WTC11 (cell line): ENCODE measurements at regions not wholly inside any gene's neighbourhood (a gene's known extent, or its start where the extent isn't known, plus 50 kb on each side); places are given as distances from the start of the nearest gene placed in this dataset.
A peak's percentile ranks its signal among the peaks of the same experiment; 100 is the strongest.

ENCODE experiments used
- ATAC-seq: fragments of 200-7000 bp; cut with Tn5 transposase; 2 replicates; pipeline ENCODE4 v1.10.0; 2021; ENCODE audit warnings: mild to moderate bottlenecking, moderate library complexity
- CTCF ChIA-PET: fragments of 300-600 bp; sonication (Branson Sonifier 250); formaldehyde crosslinking; loops from one replicate; lab custom pipeline; 2021; ENCODE audit warnings: antibody characterized with exemption; lab: Charles Lee
- POLR2A ChIA-PET: fragments of 350-600 bp; sonication (Branson Sonifier 250); formaldehyde crosslinking; loops from one replicate; lab custom pipeline; 2021; ENCODE audit warnings: antibody characterized with exemption; lab: Charles Lee
- DNase-seq: peaks from one replicate; pipeline ENCODE4 v3.0.0; 2021; ENCODE audit warnings: low spot score
- H3K27ac Mint-ChIP-seq: 2 replicates; pipeline ENCODE4 v1.8.0; 2021; ENCODE audit warnings: mixed read lengths
- H3K27me3 Mint-ChIP-seq: 2 replicates; pipeline ENCODE4 v1.8.0; 2021; ENCODE audit warnings: low read depth, mild to moderate bottlenecking, moderate library complexity, mixed read lengths
- H3K36me3 Mint-ChIP-seq: 2 replicates; pipeline ENCODE4 v1.8.0; 2021; ENCODE audit warnings: mixed read lengths
- H3K4me1 Mint-ChIP-seq: 2 replicates; pipeline ENCODE4 v1.8.0; 2022; ENCODE audit warnings: mixed read lengths
- H3K4me3 Mint-ChIP-seq: 2 replicates; pipeline ENCODE4 v1.8.0; 2021; ENCODE audit warnings: mild to moderate bottlenecking, moderate library complexity, mixed read lengths
- H3K9me3 Mint-ChIP-seq: 2 replicates; pipeline ENCODE4 v1.8.0; 2021; ENCODE audit warnings: mixed read lengths
- CBFB ChIP-seq: sonication (generic); formaldehyde crosslinking; IDR thresholded peaks from 2 replicates; pipeline ENCODE4 v1.8.1; 2022; ENCODE audit warnings: mild to moderate bottlenecking, low read depth, missing genetic modification reagents
- ESRRA ChIP-seq: sonication (generic); formaldehyde crosslinking; IDR thresholded peaks from 2 replicates; pipeline ENCODE4 v1.8.1; 2022; ENCODE audit warnings: mild to moderate bottlenecking, missing genetic modification reagents, borderline replicate concordance
- ETV6 ChIP-seq: sonication (generic); formaldehyde crosslinking; IDR thresholded peaks from 2 replicates; pipeline ENCODE4 v1.8.1; 2022; ENCODE audit warnings: mild to moderate bottlenecking, missing genetic modification reagents
- FOXK1 ChIP-seq: sonication (generic); formaldehyde crosslinking; IDR thresholded peaks from 2 replicates; pipeline ENCODE4 v1.8.0; 2022; ENCODE audit warnings: mild to moderate bottlenecking, moderate library complexity, missing genetic modification reagents
- IRF2 ChIP-seq: sonication (generic); formaldehyde crosslinking; IDR thresholded peaks from 2 replicates; pipeline ENCODE4 v1.8.0; 2022; ENCODE audit warnings: low read depth, missing genetic modification reagents, borderline replicate concordance
- JUN ChIP-seq: sonication (generic); formaldehyde crosslinking; IDR thresholded peaks from 2 replicates; pipeline ENCODE4 v1.8.0; 2023; ENCODE audit warnings: mild to moderate bottlenecking, missing genetic modification reagents
- RELA ChIP-seq: sonication (generic); formaldehyde crosslinking; IDR thresholded peaks from 2 replicates; pipeline ENCODE4 v1.8.1; 2022; ENCODE audit warnings: missing genetic modification reagents, mild to moderate bottlenecking, borderline replicate concordance
- SOX15 ChIP-seq: fragments of 250-450 bp; sonication (Bioruptor Pico); IDR thresholded peaks from 2 replicates; pipeline ENCODE4 v1.9.0; 2021; ENCODE audit warnings: mild to moderate bottlenecking
- ZNF121 ChIP-seq: sonication (generic); formaldehyde crosslinking; IDR thresholded peaks from 2 replicates; pipeline ENCODE4 v1.8.0; 2023; ENCODE audit warnings: missing genetic modification reagents
- ZNF219 ChIP-seq: sonication (generic); formaldehyde crosslinking; IDR thresholded peaks from 2 replicates; pipeline ENCODE4 v1.8.0; 2023; ENCODE audit warnings: missing genetic modification reagents, mild to moderate bottlenecking, borderline replicate concordance
- ZNF416 ChIP-seq: fragments of 250-450 bp; sonication (Bioruptor Pico); IDR thresholded peaks from 2 replicates; pipeline ENCODE4 v1.9.0; 2021; ENCODE audit warnings: mild to moderate bottlenecking, inconsistent platforms
- ZNF423 ChIP-seq: fragments of 250-450 bp; sonication (Bioruptor Pico); IDR thresholded peaks from 2 replicates; pipeline ENCODE4 v2.1.2; 2022; ENCODE audit warnings: mild to moderate bottlenecking, moderate library complexity
- TF ChIP-seq, protein P1 (sequence below): sonication (generic); formaldehyde crosslinking; IDR thresholded peaks from 2 replicates; pipeline ENCODE4 v1.8.1; 2023; ENCODE audit warnings: mild to moderate bottlenecking, missing genetic modification reagents, moderate library complexity
- TF ChIP-seq, protein P2 (sequence below): fragments of 200-600 bp; IDR thresholded peaks from 2 replicates; pipeline ENCODE4 v1.8.0; 2022; ENCODE audit warnings: antibody characterized with exemption
- TF ChIP-seq, protein P3 (sequence below): sonication (generic); formaldehyde crosslinking; IDR thresholded peaks from 2 replicates; pipeline ENCODE4 v1.8.1; 2023; ENCODE audit warnings: mild to moderate bottlenecking, missing genetic modification reagents, borderline replicate concordance
- TF ChIP-seq, protein P4 (sequence below): fragments of 250-450 bp; sonication (Bioruptor Pico); IDR thresholded peaks from 2 replicates; pipeline ENCODE4 v1.8.0; 2021; ENCODE audit warnings: mild to moderate bottlenecking
- TF ChIP-seq, protein P5 (sequence below): sonication (generic); formaldehyde crosslinking; IDR thresholded peaks from 2 replicates; pipeline ENCODE4 v1.8.1; 2022; ENCODE audit warnings: mild to moderate bottlenecking, missing genetic modification reagents, moderate library complexity, borderline replicate concordance

DNA sequence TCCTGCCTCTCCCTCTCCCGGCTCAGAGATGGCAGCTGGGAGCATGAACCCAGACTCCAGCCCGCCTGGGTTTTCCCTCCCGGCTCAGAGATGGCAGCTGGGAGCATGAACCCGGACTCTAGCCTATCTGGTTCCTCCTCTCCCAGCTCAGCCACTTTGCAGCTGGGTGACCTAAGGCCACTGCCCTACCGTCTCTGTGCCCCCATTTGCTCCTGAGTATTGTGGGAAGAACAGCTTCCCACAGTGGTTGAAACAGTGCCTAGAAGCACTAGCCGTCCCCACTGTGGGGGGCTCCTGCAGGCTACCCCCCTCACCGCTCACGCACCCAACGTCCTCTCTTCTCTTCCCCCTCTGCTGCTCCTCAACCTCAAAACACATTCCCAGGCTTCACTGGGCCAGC, 99.9 kb upstream of the GSE1 start:
- DNase-seq: no peak
- POLR2A ChIA-PET: no interaction called here
- TF ChIP-seq, protein P1, sequence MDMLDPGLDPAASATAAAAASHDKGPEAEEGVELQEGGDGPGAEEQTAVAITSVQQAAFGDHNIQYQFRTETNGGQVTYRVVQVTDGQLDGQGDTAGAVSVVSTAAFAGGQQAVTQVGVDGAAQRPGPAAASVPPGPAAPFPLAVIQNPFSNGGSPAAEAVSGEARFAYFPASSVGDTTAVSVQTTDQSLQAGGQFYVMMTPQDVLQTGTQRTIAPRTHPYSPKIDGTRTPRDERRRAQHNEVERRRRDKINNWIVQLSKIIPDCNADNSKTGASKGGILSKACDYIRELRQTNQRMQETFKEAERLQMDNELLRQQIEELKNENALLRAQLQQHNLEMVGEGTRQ (CRISPR knock-in tag): no peak
- TF ChIP-seq ETV6 (CRISPR knock-in tag): no peak
- TF ChIP-seq, protein P2, sequence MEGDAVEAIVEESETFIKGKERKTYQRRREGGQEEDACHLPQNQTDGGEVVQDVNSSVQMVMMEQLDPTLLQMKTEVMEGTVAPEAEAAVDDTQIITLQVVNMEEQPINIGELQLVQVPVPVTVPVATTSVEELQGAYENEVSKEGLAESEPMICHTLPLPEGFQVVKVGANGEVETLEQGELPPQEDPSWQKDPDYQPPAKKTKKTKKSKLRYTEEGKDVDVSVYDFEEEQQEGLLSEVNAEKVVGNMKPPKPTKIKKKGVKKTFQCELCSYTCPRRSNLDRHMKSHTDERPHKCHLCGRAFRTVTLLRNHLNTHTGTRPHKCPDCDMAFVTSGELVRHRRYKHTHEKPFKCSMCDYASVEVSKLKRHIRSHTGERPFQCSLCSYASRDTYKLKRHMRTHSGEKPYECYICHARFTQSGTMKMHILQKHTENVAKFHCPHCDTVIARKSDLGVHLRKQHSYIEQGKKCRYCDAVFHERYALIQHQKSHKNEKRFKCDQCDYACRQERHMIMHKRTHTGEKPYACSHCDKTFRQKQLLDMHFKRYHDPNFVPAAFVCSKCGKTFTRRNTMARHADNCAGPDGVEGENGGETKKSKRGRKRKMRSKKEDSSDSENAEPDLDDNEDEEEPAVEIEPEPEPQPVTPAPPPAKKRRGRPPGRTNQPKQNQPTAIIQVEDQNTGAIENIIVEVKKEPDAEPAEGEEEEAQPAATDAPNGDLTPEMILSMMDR: no peak
- TF ChIP-seq FOXK1 (CRISPR knock-in tag): no peak
- TF ChIP-seq RELA (CRISPR knock-in tag): no peak
- no peak for TF ChIP-seq SOX15 (CRISPR knock-in tag)
- TF ChIP-seq, protein P3, sequence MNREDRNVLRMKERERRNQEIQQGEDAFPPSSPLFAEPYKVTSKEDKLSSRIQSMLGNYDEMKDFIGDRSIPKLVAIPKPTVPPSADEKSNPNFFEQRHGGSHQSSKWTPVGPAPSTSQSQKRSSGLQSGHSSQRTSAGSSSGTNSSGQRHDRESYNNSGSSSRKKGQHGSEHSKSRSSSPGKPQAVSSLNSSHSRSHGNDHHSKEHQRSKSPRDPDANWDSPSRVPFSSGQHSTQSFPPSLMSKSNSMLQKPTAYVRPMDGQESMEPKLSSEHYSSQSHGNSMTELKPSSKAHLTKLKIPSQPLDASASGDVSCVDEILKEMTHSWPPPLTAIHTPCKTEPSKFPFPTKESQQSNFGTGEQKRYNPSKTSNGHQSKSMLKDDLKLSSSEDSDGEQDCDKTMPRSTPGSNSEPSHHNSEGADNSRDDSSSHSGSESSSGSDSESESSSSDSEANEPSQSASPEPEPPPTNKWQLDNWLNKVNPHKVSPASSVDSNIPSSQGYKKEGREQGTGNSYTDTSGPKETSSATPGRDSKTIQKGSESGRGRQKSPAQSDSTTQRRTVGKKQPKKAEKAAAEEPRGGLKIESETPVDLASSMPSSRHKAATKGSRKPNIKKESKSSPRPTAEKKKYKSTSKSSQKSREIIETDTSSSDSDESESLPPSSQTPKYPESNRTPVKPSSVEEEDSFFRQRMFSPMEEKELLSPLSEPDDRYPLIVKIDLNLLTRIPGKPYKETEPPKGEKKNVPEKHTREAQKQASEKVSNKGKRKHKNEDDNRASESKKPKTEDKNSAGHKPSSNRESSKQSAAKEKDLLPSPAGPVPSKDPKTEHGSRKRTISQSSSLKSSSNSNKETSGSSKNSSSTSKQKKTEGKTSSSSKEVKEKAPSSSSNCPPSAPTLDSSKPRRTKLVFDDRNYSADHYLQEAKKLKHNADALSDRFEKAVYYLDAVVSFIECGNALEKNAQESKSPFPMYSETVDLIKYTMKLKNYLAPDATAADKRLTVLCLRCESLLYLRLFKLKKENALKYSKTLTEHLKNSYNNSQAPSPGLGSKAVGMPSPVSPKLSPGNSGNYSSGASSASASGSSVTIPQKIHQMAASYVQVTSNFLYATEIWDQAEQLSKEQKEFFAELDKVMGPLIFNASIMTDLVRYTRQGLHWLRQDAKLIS (CRISPR knock-in tag): no peak
- TF ChIP-seq, protein P4, sequence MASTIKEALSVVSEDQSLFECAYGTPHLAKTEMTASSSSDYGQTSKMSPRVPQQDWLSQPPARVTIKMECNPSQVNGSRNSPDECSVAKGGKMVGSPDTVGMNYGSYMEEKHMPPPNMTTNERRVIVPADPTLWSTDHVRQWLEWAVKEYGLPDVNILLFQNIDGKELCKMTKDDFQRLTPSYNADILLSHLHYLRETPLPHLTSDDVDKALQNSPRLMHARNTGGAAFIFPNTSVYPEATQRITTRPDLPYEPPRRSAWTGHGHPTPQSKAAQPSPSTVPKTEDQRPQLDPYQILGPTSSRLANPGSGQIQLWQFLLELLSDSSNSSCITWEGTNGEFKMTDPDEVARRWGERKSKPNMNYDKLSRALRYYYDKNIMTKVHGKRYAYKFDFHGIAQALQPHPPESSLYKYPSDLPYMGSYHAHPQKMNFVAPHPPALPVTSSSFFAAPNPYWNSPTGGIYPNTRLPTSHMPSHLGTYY (CRISPR knock-in tag): no peak
- TF ChIP-seq ZNF121 (CRISPR knock-in tag): no peak
- TF ChIP-seq, all 79 proteins: peak for 0
- CTCF ChIA-PET: interaction anchor here (0.7 to 5.9 kb wide), 12 partner anchors 12 to 146 kb away, joined by 3 to 31 read pairs (median 4); no protein-coding TSS in a partner anchor
- Mint-ChIP-seq H3K4me3 (no peak overlapping the region), H3K9me3 (no peaks in the 10 kb centered on the region), H3K4me1 (peaks cover 22% of the 10 kb centered on the region), H3K36me3 (no peaks in the 10 kb centered on the region), H3K27ac (0 out of 2 replicates have a peak overlapping the region, but pooled peaks have one; percentile 36), H3K27me3 (no peaks in the 10 kb centered on the region)
- ATAC-seq: no peak

DNA sequence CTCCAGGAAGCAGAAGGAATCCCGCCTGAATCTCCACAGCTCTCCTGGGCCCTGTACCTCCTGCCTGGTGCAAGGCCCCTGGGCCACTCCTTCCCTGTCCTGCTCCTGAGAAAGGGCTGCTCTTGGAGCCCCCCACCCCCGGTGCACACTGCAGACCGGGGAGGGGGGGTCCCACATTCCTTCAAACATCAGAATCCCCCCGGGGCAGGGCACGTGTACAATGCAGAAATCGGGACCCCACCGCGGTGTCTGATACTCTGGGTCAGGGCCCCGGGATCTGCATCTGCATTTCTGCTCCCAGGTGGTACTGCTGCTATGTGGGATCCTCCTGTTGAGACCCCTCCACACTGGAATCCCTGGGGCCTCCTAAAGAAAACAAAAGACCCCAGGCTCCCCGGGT, 99.5 kb upstream of the GSE1 start:
- H3K9me3 Mint-ChIP-seq: no peaks in the 10 kb centered on the region
- no peaks in the 10 kb centered on the region for H3K36me3 Mint-ChIP-seq
- POLR2A ChIA-PET: no interaction called here
- DNase-seq: no peak
- H3K4me3 Mint-ChIP-seq: no peak overlapping the region
- H3K27me3 Mint-ChIP-seq: no peaks in the 10 kb centered on the region
- ATAC-seq: no peak
- TF ChIP-seq ZNF219 (CRISPR knock-in tag): no peak
- TF ChIP-seq ZNF423 (CRISPR knock-in tag): peak; percentile 33; the same call in 1 of the 2 replicates
- H3K4me1 Mint-ChIP-seq: peaks cover 22% of the 10 kb centered on the region
- CTCF ChIA-PET: interaction anchor here (0.9 to 5.9 kb wide), 12 partner anchors 12 to 146 kb away, joined by 3 to 31 read pairs (median 4); no protein-coding TSS in a partner anchor
- H3K27ac Mint-ChIP-seq: 0 out of 2 replicates have a peak overlapping the region, but pooled peaks have one; percentile 36

DNA sequence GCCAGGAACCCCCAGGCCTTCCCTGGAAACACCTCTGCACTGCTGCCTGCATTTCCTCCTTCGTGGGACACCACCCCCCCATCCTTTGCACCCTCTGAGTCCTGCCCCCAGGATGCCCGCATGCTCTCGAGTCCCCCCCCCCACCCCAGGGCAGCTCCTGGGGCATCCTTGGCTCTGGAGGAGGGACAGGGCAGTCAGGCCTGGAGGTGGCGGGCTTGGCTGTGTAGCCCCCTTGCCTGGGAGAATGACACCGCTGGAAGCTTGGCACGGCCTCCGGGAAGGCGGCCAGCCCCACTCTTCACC, 98.9 kb upstream of the GSE1 start:
- POLR2A ChIA-PET: interaction anchor here (0.6 kb wide), 1 partner anchor 71 kb away, joined by 7 read pairs; no protein-coding TSS in a partner anchor
- H3K27ac Mint-ChIP-seq: no peak overlapping the region
- no peaks in the 10 kb centered on the region for H3K36me3 Mint-ChIP-seq
- no peaks in the 10 kb centered on the region for H3K27me3 Mint-ChIP-seq
- ATAC-seq (peak; percentile 36), DNase-seq (no peak)
- H3K4me3 Mint-ChIP-seq: no peak overlapping the region
- TF ChIP-seq JUN (CRISPR knock-in tag): no peak
- TF ChIP-seq, protein P5, sequence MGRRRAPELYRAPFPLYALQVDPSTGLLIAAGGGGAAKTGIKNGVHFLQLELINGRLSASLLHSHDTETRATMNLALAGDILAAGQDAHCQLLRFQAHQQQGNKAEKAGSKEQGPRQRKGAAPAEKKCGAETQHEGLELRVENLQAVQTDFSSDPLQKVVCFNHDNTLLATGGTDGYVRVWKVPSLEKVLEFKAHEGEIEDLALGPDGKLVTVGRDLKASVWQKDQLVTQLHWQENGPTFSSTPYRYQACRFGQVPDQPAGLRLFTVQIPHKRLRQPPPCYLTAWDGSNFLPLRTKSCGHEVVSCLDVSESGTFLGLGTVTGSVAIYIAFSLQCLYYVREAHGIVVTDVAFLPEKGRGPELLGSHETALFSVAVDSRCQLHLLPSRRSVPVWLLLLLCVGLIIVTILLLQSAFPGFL (CRISPR knock-in tag): no peak
- TF ChIP-seq, protein P1 (CRISPR knock-in tag): no peak
- no peak for TF ChIP-seq SOX15 (CRISPR knock-in tag)
- no peak for TF ChIP-seq ZNF416 (CRISPR knock-in tag)
- no peak for TF ChIP-seq CBFB
- TF ChIP-seq, protein P4 (CRISPR knock-in tag): no peak
- no peak for TF ChIP-seq IRF2 (CRISPR knock-in tag)
- no peak for TF ChIP-seq ESRRA (CRISPR knock-in tag)
- CTCF ChIA-PET: interaction anchor here (0.6 to 5.9 kb wide), 16 partner anchors 9 to 145 kb away, joined by 3 to 31 read pairs (median 4); no protein-coding TSS in a partner anchor
- H3K9me3 Mint-ChIP-seq: peaks cover 4% of the 10 kb centered on the region
- H3K4me1 Mint-ChIP-seq: peaks cover 22% of the 10 kb centered on the region
